Right renal pelvis (tissue), 4 donors: ENCODE measurements at regions not wholly inside any gene's neighbourhood (a gene's known extent, or its start where the extent isn't known, plus 50 kb on each side); places are given as distances from the start of the nearest gene placed in this dataset.
A peak's percentile ranks its signal among the peaks of the same experiment; 100 is the strongest.
"Not testable (repeated sequence)": the region's sequence is repeated elsewhere in the genome, so short reads cannot be mapped to it uniquely, and the experiment has no call there.

ENCODE experiments used
- DNase-seq, 4 donors: peaks; one replicate each; pipeline ENCODE4 v3.0.0-alpha.2; 2013; ENCODE audit warnings: low read depth in 4 of 4, low spot score in 3 of 4, missing footprints in 1 of 4

GRCh38 chr7:65317372-65317771 is 56.3 kb upstream of the ZNF92 start:
- DNase-seq: no peak

- DNase-seq: no peak
These were observed 62.9 kb upstream of the ZNF92 start for GRCh38 chr7:65310761-65311160.

GRCh38 chr7:65308300-65308678 is 65.4 kb upstream of the ZNF92 start:
- no peak for DNase-seq

GRCh38 chr7:65307651-65308299 is 65.9 kb upstream of the ZNF92 start:
- peak; percentile 41 to 53 (median 51) for DNase-seq

GRCh38 chr7:65304175-65304574 is 69.5 kb upstream of the ZNF92 start:
- DNase-seq: peak in 2 of 4 donors; percentile 10 to 33

- DNase-seq: no peak
These were observed 70.8 kb upstream of the ZNF92 start for GRCh38 chr7:65302883-65303282.

- no peak for DNase-seq
These were observed 72.6 kb upstream of the ZNF92 start for GRCh38 chr7:65301007-65301406.

- no peak for DNase-seq
These were observed 78.2 kb upstream of the ZNF92 start for GRCh38 chr7:65295409-65295808.

GRCh38 chr7:65290340-65290739 is 83.3 kb upstream of the ZNF92 start:
- DNase-seq: not testable (repeated sequence)

GRCh38 chr7:65287023-65287422 is 86.6 kb upstream of the ZNF92 start:
- DNase-seq: no peak

GRCh38 chr7:65285906-65286864 is 87.5 kb upstream of the ZNF92 start:
- DNase-seq: no peak

DNA sequence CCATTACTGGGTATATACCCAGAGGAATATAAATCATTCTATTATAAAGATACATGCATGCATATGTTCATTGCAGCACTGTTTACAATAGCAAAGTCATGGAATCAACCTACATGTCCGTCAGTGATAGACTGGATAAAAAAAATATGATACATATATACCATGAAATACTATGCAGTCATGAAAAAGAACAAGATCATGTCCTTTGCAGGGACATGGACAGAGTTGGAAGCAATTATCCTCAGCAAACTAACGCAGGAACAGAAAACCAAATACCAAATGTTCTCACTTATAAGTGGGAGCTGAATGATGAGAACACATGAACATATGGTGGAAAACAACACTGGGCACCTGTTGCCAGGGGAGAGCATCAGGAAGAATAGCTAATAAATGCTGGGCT is 88.4 kb upstream of the ZNF92 start:
- DNase-seq: not testable (repeated sequence)

DNA sequence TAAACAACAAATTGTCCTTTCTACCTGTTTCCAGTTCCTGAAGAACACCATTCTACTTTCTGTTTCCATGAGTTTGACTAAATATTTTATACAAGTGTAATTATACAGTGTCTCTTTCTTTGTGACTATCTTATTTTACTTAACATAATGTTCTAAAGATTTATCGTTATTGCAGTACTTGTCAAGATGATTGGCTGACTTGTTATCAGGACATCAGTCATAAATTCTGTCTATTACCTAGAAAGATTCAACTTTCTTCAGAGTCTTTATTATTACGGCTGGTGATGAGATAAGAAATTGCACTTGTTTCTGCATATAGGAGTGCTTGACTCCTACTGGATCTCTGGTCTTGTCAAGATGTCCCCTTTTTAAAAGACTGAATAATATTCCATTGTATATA is 93.9 kb upstream of the ZNF92 start:
- no peak for DNase-seq

DNA sequence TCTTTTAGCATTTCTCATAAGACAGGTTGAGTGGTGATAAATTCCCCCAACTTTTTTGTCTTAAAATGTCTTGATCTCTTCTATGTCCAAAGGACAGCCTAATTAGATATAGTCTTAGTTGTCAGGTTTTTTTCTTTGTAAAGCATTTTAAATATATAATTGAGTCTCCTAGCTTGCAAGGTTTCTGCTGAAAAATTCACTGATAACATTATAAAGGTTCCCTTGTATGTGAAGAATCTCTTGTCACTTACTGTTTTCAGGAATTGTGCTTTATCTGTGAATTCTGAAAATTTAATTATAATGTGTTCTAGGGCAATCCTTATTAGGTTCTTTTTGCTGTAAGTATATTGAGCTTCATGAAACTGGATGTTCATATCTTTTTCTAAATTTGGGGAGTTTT is 96.8 kb upstream of the ZNF92 start:
- no peak for DNase-seq

GRCh38 chr7:65271502-65271901 is 102.2 kb upstream of the ZNF92 start:
- not testable (repeated sequence) for DNase-seq

- peak; percentile 79 to 91 (median 84) for DNase-seq
These were observed 104.4 kb upstream of the ZNF92 start for GRCh38 chr7:65269150-65269856.

- no peak for DNase-seq
These were observed 104.9 kb upstream of the ZNF92 start for GRCh38 chr7:65268782-65269149.

- DNase-seq: no peak
These were observed 107.6 kb upstream of the ZNF92 start for GRCh38 chr7:65265933-65266519.

DNA sequence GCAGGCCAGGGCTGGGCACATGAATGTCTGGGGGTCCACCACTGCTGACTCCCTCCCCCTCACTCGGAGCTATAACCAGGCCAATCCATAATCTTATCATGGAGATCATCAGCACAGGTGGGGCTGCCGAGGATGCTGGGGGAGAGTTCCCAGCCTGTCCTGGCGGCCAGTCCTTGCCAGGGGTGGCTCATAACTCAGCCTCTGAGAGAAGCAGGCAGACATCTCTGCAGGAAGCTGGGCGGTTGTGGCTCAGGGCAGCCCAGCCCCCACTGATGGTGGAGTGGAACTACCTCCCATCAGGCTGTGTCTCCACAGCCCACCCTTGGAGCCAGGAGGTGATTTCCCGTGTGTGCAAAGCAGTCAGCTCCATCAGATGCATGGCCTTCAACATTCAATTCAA is 109.4 kb upstream of the ZNF92 start:
- no peak for DNase-seq

- not testable (repeated sequence) for DNase-seq
These were observed 113.0 kb upstream of the ZNF92 start for GRCh38 chr7:65260673-65261072.
